ENCODE measurements at regions not wholly inside any gene's neighbourhood (a gene's known extent, or its start where the extent isn't known, plus 50 kb on each side); places are given as distances from the start of the nearest gene placed in this dataset.
"Not testable (repeated sequence)": the region's sequence is repeated elsewhere in the genome, so short reads cannot be mapped to it uniquely, and the experiment has no call there.

- H3K9me3 ChIP-seq (ENCODE audit: control insufficient read depth in 4 of 4, low read length in 3 of 4), result no peaks in the 10 kb centered on the region
- TF ChIP-seq RAD21 (IDR thresholded peaks at IDR 0.05), result no peak
- TF ChIP-seq CTCF (IDR thresholded peaks at IDR 0.05; ENCODE audit: low read depth, low read length, missing input control), result no peak
- no peak for TF ChIP-seq HNF4G (IDR thresholded peaks at IDR 0.05)
- TF ChIP-seq ZBTB33 (IDR thresholded peaks at IDR 0.05), result no peak
- TF ChIP-seq ATF3 (IDR thresholded peaks at IDR 0.05), result no peak
- no peak for TF ChIP-seq MAX (IDR thresholded peaks at IDR 0.05)
- no peak for TF ChIP-seq YY1 (IDR thresholded peaks at IDR 0.05)
- no peak for TF ChIP-seq GABPA (IDR thresholded peaks at IDR 0.05 in 1 of 2, conservative IDR thresholded peaks at IDR 0.05 in 1 of 2)
- TF ChIP-seq FOXA1 (IDR thresholded peaks at IDR 0.05), result no peak
- no peak for TF ChIP-seq REST (IDR thresholded peaks at IDR 0.05)
- TF ChIP-seq SP1 (IDR thresholded peaks at IDR 0.05), result no peak
- TF ChIP-seq HNF4A (conservative IDR thresholded peaks at IDR 0.05), result no peak
- TF ChIP-seq JUND (IDR thresholded peaks at IDR 0.05), result no peak
- no peak for TF ChIP-seq FOXA2 (IDR thresholded peaks at IDR 0.05)
- TF ChIP-seq EGR1 (IDR thresholded peaks at IDR 0.05; ENCODE audit: low read depth in 2 of 2), result no peak
- no peak for TF ChIP-seq RXRA (IDR thresholded peaks at IDR 0.05)
- 53% methylated on average over 3 of the region's 3 CpGs for WGBS
These were observed 264.7 kb downstream of the RNF152 start for GRCh38 chr18:61628085-61628484.

GRCh38 chr18:61624631-61625030 lies 268.2 kb downstream of the RNF152 start:
- whole genome bisulfite sequencing, result 80% methylated on average over 3 of the region's 3 CpGs
- H3K27ac ChIP-seq (ENCODE audit: low read depth in 1 of 2, low read length in 2 of 2); H3K4me1 ChIP-seq (ENCODE audit: control insufficient read depth in 4 of 4, insufficient read depth in 4 of 4, low read length in 3 of 4); H3K9me3 ChIP-seq (ENCODE audit: control insufficient read depth in 4 of 4, low read length in 3 of 4); H3K36me3 ChIP-seq (ENCODE audit: control insufficient read depth in 4 of 4, insufficient read depth in 3 of 4, low read depth in 1 of 4, low read length in 3 of 4); H3K4me3 ChIP-seq (ENCODE audit: low read depth in 1 of 3, low read length in 3 of 3); H3K27me3 ChIP-seq (ENCODE audit: control insufficient read depth in 4 of 4, insufficient read depth in 4 of 4, low read length in 3 of 4); H3K9ac ChIP-seq (ENCODE audit: low read depth in 1 of 2, low read length in 2 of 2); DNase-seq (ENCODE audit: low spot score): not testable (repeated sequence)

More at GRCh38 chr18:61628085-61628484, 264.7 kb downstream of the RNF152 start:
- H3K9ac ChIP-seq (ENCODE audit: low read depth in 1 of 2, low read length in 2 of 2), result no peak overlapping the region
- H3K27ac ChIP-seq (ENCODE audit: low read depth in 1 of 2, low read length in 2 of 2), result no peak overlapping the region
- no peak overlapping the region for H3K4me3 ChIP-seq (ENCODE audit: low read depth in 1 of 3, low read length in 3 of 3)
- no peaks in the 10 kb centered on the region for H3K27me3 ChIP-seq (ENCODE audit: control insufficient read depth in 4 of 4, insufficient read depth in 4 of 4, low read length in 3 of 4)
- no peaks in the 10 kb centered on the region for H3K36me3 ChIP-seq (ENCODE audit: control insufficient read depth in 4 of 4, insufficient read depth in 3 of 4, low read depth in 1 of 4, low read length in 3 of 4)
- no peak for DNase-seq (ENCODE audit: low spot score)
- no peaks in the 10 kb centered on the region for H3K4me1 ChIP-seq (ENCODE audit: control insufficient read depth in 4 of 4, insufficient read depth in 4 of 4, low read length in 3 of 4)

All from liver (tissue), 8 donors.